GM10266 (cell line): ENCODE measurements at regions not wholly inside any gene's neighbourhood (a gene's known extent, or its start where the extent isn't known, plus 50 kb on each side); places are given as distances from the start of the nearest gene placed in this dataset.

ENCODE experiments used
- DNase-seq: peaks from one replicate; pipeline ENCODE4 v3.0.0; 2012; ENCODE audit errors: extremely low spot score
- CTCF ChIP-seq: IDR thresholded peaks from 2 replicates; pipeline ENCODE4 v1.5.1; 2012; ENCODE audit warnings: mild to moderate bottlenecking, low read depth; ENCODE audit not compliant: control insufficient read depth, insufficient read depth; ENCODE audit errors: missing control alignments

DNA sequence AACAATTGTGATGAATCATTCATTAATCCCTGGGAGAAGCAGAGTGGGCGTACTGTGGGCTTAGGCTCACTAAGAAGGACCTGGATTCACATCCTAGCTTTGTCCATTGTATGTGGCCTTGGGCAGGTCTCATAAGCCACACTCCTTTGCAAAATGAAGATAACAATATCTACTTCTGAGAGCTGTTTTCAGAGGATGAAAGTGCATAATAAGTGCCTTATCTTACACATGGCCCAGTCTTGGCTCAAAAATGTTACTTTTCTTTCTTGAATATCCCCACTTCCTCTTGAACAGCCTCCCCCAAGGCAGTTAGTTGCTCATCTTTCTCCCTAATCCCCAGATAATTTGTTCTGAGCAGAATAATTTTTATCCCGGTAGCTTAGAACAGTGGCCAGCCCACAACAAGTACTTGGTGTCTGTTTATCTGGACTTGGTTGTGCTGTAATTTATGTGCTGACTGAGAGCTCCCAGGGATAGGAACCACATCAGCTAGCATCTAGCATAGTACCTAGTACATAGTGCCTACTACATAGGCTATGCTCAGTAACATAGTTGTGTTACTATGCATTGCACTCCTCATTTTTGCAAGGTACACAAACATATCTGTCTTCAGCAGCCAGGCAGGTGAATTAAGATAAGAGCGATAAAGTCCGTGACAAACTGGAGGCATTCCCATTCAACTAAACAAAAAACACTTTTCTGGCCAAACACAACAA, 61.7 kb upstream of the NUDT4 start:
- TF ChIP-seq CTCF, result no peak
- no peak for DNase-seq

- DNase-seq, result no peak
Measured at GRCh38 chr12:93316623-93316971, 61.1 kb upstream of the NUDT4 start.

GRCh38 chr12:93317227-93317626, 60.5 kb upstream of the NUDT4 start:
- DNase-seq, result no peak
- no peak for TF ChIP-seq CTCF

More at GRCh38 chr12:93316623-93316971, 61.1 kb upstream of the NUDT4 start:
- no peak for TF ChIP-seq CTCF

GRCh38 chr12:93318720-93319522, 58.8 kb upstream of the NUDT4 start:
- no peak for DNase-seq
- TF ChIP-seq CTCF, result no peak

- no peak for DNase-seq
- TF ChIP-seq CTCF, result no peak
Measured at GRCh38 chr12:93319523-93320050, 58.1 kb upstream of the NUDT4 start.

DNA sequence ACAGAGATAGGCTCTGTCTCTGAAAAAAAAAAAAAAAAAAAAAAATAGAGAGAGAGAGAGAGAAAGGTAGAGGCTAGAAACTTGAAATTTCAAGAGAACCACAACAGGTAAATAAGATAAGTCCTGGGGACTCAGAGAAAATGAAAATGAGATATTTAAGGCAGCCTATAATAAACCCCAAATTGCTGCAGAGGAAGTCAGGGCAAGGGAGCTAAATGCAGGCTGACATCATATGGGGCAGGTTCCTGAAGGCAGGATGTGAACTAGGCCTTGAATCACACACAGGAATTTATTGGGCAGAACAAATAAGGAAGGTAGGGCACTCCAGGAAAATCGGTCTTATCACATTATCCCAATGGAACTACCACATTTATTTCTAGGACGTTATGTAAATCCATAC, 54.9 kb upstream of the NUDT4 start:
- DNase-seq, result no peak
- TF ChIP-seq CTCF, result no peak
